Activated CD4-positive, alpha-beta T cell treated with anti-CD3 and anti-CD28 coated beads, Interleukin-2, amount 10 ng/mL, durations not matched to agents 24 days and 14 days (primary cell): ENCODE measurements at regions not wholly inside any gene's neighbourhood (a gene's known extent, or its start where the extent isn't known, plus 50 kb on each side); places are given as distances from the start of the nearest gene placed in this dataset.

Experiments
- DNase-seq: peaks from one replicate; pipeline ENCODE4 v3.0.0; 2022
- H3K27ac Mint-ChIP-seq: one replicate; pipeline ENCODE4 v1.8.0; 2022; ENCODE audit warnings: mild to moderate bottlenecking, mixed read lengths
- H3K27me3 Mint-ChIP-seq: one replicate; pipeline ENCODE4 v1.8.0; 2022; ENCODE audit warnings: mixed read lengths
- H3K36me3 Mint-ChIP-seq: one replicate; pipeline ENCODE4 v1.8.0; 2022; ENCODE audit warnings: low read depth, mild to moderate bottlenecking, mixed read lengths
- H3K4me1 Mint-ChIP-seq: one replicate; pipeline ENCODE4 v1.8.0; 2021; ENCODE audit warnings: mixed read lengths
- H3K4me3 Mint-ChIP-seq: one replicate; pipeline ENCODE4 v1.8.0; 2022; ENCODE audit warnings: mild to moderate bottlenecking, moderate library complexity, mixed read lengths
- H3K9me3 Mint-ChIP-seq: one replicate; pipeline ENCODE4 v1.8.0; 2021; ENCODE audit warnings: mixed read lengths
- intact Hi-C: fragments of 100-400 bp; cut with micrococcal nuclease; formaldehyde crosslinking; loops from one replicate; pipeline ENCODE4 v1.15.1; 2023

DNA sequence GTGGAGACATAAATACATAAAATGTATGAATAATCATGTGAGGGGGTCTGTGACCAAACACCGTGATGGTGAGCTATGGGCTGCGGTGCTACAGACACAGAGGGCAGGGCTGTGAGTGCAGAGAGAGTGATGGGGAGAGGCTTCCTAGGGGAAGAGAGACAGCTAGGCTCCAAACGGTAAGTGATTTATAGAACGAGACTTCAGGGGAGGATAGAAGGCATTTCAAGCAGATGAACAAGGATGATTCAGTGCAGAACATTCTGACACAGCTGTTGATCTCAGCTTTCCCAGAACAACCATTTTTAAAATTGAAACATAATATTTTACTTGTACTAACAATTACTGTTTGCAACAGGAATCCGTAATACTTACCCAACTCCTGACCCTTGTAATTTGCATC is 100.7 kb downstream of the GAS1 start:
- H3K9me3 Mint-ChIP-seq = no peaks in the 10 kb centered on the region
- no peaks in the 10 kb centered on the region for H3K36me3 Mint-ChIP-seq
- no peaks in the 10 kb centered on the region for H3K4me1 Mint-ChIP-seq
- no peak overlapping the region for H3K27ac Mint-ChIP-seq
- no peak for DNase-seq
- H3K4me3 Mint-ChIP-seq = no peak overlapping the region
- intact Hi-C loops = no loop called here
- H3K27me3 Mint-ChIP-seq = no peaks in the 10 kb centered on the region

DNA sequence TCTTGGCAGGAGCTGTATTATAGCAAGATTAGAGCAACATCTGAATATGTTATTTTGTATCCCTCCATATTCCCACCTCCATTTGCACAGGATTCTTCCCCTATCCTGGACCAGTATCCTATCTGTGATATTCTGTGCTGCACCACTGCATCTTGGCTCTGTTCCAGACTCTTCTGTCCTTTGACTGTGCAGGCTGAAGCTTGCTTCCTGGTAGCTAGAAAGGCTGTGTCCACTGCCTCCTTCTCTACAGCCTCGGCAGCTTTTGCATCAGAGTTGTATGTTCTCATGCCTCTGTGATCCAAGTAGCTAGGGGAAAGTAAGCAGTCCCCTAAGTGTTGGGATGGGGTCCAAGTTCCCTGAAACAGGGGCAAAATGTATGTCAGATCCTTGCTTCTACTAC is 104.1 kb downstream of the GAS1 start:
- H3K36me3 Mint-ChIP-seq = no peaks in the 10 kb centered on the region
- no peaks in the 10 kb centered on the region for H3K9me3 Mint-ChIP-seq
- H3K4me1 Mint-ChIP-seq = no peaks in the 10 kb centered on the region
- intact Hi-C loops = no loop called here
- no peak overlapping the region for H3K4me3 Mint-ChIP-seq
- no peak for DNase-seq
- no peak overlapping the region for H3K27ac Mint-ChIP-seq
- no peaks in the 10 kb centered on the region for H3K27me3 Mint-ChIP-seq

DNA sequence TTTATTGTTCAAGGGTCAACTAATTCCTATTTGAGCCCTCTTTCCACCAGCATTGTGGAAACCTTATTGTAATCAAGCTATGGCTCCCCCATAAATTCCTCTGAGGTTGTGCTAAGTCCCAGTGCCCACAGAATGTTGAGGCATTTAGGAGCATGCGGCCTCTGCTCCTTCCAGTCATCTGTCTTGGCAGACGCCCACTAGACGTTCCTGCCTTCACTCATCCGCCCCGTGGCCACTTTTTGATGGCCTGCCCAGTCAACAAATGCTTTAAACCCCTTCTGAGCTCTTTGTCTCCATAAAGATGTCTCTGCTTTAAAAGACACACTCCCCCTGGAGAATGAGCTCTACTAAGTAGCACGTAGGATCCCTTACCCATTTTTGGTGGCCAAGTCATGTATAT is 104.7 kb downstream of the GAS1 start:
- no peaks in the 10 kb centered on the region for H3K36me3 Mint-ChIP-seq

DNA sequence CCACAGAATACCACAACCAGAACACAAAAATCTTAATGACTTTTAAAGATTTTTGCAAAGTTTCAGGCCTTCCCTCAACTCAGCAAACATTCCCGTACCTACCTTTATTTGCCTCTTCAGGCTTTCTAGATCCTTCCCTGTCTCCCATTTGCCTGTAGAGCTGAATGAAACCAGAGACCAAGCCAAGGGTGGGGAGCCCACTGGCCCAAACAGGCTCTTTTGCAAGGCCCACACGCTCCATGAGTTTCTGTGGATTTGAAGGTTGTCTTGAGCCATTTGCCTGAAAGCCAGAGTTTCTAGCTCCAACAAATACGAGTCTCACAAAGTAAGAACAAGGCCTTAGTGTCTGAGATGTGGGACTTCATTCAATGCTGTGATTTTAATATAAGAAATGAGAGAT is 107.8 kb downstream of the GAS1 start:
- Mint-ChIP-seq H3K4me3 (no peak overlapping the region), H3K4me1 (no peaks in the 10 kb centered on the region), H3K9me3 (no peaks in the 10 kb centered on the region), H3K36me3 (no peaks in the 10 kb centered on the region), H3K27me3 (no peaks in the 10 kb centered on the region), H3K27ac (no peak overlapping the region)
- intact Hi-C loops = no loop called here
- no peak for DNase-seq

More for the DNA sequence above, 104.7 kb downstream of the GAS1 start:
- H3K4me3 Mint-ChIP-seq = no peak overlapping the region
- DNase-seq = no peak
- no peak overlapping the region for H3K27ac Mint-ChIP-seq
- no peaks in the 10 kb centered on the region for H3K9me3 Mint-ChIP-seq
- intact Hi-C loops = no loop called here
- no peaks in the 10 kb centered on the region for H3K4me1 Mint-ChIP-seq
- no peaks in the 10 kb centered on the region for H3K27me3 Mint-ChIP-seq

DNA sequence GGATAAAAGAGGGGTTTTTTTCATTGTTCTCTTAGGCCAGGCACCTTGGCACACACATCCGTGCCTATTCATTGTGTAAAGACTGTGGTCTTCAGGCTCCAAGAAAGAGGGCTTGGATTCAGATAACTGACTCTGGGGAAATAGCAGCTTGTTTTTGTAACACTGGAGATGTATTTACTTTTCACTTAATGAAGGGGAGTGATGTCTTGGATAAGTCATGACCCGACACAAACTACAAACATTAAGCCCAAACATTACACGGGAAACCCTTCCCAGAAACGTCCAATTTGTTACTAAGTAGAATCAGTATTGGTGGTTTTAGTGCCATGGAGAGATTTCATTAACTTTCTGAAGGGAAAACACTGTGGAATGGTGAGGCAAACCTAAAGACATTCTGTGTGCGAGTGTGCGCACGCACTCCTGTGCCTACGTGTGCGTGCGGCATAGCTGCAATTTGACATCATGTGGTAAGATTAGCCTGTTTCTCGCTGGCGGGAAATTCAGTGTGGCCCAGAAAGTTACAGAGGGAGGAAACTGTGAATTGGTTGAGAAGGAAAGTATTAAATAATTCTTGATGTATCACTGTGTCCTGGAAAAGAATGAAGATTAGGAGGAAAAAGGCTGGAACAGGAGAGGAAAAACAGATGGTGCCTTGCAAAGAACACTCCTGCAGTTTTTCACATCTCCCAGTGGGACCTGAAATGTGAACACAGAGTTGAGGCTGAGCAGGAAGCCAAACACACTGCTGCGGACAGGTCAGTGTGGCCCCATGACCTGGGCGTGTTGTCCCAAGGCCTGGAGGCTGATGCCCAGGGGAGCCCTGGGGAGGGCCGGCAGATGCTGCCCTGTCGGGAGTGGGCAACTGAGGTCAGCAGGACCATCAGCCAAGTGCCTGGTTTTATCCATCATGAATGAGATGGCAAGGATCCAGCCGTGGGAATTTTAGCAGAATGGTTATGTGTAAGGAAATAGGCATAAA is 108.5 kb downstream of the GAS1 start:
- intact Hi-C loops = no loop called here
- Mint-ChIP-seq H3K27me3 (no peaks in the 10 kb centered on the region), H3K27ac (no peak overlapping the region), H3K4me1 (no peaks in the 10 kb centered on the region), H3K9me3 (no peaks in the 10 kb centered on the region), H3K4me3 (no peak overlapping the region), H3K36me3 (no peaks in the 10 kb centered on the region)
- DNase-seq = no peak

DNA sequence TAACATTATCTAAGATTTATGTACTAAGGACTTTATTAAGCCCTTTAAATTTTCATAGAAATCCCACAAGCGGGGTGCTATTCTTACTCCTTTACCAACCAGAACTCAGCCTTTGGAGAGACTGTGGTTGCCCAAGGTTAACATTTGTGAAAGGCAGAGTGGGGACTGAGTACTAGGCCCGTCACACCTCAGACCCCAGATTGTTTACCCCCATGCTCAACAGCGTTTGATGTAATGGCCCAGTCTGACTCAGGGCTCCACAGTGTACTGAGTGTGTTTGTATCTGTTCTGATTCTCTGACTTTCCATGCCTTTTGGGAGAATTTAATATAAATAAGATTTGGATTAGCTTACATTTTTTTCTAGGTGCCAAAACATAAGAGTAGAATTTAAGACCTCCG is 110.0 kb downstream of the GAS1 start:
- no peak overlapping the region for H3K4me3 Mint-ChIP-seq
- no peaks in the 10 kb centered on the region for H3K36me3 Mint-ChIP-seq
- no peak for DNase-seq
- no peaks in the 10 kb centered on the region for H3K4me1 Mint-ChIP-seq
- H3K9me3 Mint-ChIP-seq = no peaks in the 10 kb centered on the region
- intact Hi-C loops = no loop called here
- no peak overlapping the region for H3K27ac Mint-ChIP-seq
- H3K27me3 Mint-ChIP-seq = no peaks in the 10 kb centered on the region

DNA sequence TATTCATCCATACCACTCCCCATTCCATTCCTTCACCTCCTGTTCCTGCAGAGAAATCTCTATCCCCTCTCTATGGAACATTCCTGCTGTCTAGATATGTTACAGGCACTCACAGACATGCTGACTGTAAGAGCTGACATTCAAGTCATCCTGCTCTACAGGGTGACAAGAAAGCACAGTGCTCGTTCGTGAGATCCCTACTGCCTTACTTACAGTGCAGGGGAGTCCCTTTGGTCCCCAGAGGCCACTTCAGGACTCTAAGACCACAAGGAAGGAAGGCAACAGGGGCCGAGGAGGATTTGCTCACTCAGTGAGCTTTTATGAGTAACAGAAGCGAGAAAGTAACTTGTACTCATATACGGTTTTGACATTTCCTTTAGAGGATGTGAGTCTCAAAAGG is 110.5 kb downstream of the GAS1 start:
- Mint-ChIP-seq H3K27ac (no peak overlapping the region), H3K4me3 (no peak overlapping the region), H3K4me1 (no peaks in the 10 kb centered on the region), H3K27me3 (no peaks in the 10 kb centered on the region), H3K9me3 (no peaks in the 10 kb centered on the region), H3K36me3 (no peaks in the 10 kb centered on the region)
- intact Hi-C loops = no loop called here
- no peak for DNase-seq

DNA sequence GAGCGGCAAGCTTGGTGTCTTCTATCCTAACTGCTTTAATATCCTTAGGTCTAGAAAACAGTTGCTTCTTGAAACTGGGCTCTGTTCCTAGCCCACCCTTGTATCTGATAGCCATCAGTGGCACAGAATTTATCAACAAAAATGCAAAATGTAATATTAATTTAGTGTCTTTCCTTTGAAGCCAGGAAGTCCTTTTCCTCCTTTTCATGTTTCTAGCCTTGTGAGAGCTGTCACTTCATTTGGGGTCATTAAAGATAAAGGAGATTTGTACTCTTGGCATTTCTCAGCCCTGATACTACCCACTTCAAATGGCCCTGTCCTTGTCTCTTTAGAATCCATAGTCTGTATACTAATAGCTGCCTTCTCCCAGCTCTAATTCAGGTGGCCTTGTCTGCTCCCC is 111.0 kb downstream of the GAS1 start:
- Mint-ChIP-seq H3K27ac (no peak overlapping the region), H3K4me3 (no peak overlapping the region), H3K36me3 (no peaks in the 10 kb centered on the region)

DNA sequence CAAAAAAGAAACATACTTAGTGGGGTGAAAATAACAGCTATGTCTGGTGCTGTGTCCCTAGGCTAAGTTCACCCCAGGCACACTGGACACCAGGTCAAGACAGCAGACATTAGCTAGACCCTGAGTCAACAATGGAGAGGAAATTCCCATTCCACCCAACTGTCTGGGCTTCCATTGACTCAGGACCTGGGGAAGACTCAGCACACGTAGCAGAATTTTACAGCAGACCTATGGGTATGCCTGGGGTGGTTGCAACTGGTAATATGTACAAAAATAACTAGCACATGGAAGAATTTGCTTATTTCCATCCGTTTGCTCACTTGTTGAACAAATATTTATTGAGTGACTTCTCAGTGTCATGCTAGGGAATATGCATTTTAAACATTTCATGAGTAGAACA is 117.0 kb downstream of the GAS1 start:
- no peak for DNase-seq
- intact Hi-C loops = no loop called here
- no peaks in the 10 kb centered on the region for H3K27me3 Mint-ChIP-seq
- no peaks in the 10 kb centered on the region for H3K9me3 Mint-ChIP-seq
- no peaks in the 10 kb centered on the region for H3K4me1 Mint-ChIP-seq
- no peaks in the 10 kb centered on the region for H3K36me3 Mint-ChIP-seq
- no peak overlapping the region for H3K4me3 Mint-ChIP-seq
- H3K27ac Mint-ChIP-seq = no peak overlapping the region

More for the DNA sequence above, 111.0 kb downstream of the GAS1 start:
- no peaks in the 10 kb centered on the region for H3K27me3 Mint-ChIP-seq
- no peaks in the 10 kb centered on the region for H3K4me1 Mint-ChIP-seq
- intact Hi-C loops = no loop called here
- H3K9me3 Mint-ChIP-seq = no peaks in the 10 kb centered on the region
- no peak for DNase-seq

DNA sequence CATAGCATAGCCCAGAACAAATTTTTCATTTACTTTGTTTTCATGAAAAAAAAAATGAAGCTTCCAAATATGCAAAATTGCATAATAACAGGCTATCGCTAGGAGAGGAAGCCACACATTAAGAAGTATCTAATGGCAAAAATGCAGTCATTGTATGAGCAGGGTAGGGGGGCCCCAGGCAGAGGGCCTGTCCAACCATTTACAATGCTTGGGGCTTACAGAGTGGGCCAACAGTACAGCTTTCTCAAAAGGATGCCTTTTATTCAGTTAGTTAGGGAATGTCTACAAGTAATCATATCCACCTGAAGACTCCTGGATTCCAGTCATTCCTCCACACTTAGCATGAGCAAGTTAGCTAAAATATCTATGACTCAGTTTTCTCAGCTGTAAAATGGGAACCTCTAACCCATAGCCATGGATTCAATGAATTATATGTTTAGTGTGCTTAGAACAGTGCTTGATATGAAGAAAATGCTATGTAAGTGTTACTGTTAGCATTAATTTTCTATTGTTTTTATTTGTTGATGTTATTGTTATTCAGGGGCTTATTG is 117.7 kb downstream of the GAS1 start:
- no peaks in the 10 kb centered on the region for H3K9me3 Mint-ChIP-seq
- H3K4me3 Mint-ChIP-seq = no peak overlapping the region
- no peaks in the 10 kb centered on the region for H3K4me1 Mint-ChIP-seq
- no peaks in the 10 kb centered on the region for H3K27me3 Mint-ChIP-seq
- no peak for DNase-seq
- H3K36me3 Mint-ChIP-seq = no peaks in the 10 kb centered on the region
- H3K27ac Mint-ChIP-seq = no peak overlapping the region
- intact Hi-C loops = no loop called here

DNA sequence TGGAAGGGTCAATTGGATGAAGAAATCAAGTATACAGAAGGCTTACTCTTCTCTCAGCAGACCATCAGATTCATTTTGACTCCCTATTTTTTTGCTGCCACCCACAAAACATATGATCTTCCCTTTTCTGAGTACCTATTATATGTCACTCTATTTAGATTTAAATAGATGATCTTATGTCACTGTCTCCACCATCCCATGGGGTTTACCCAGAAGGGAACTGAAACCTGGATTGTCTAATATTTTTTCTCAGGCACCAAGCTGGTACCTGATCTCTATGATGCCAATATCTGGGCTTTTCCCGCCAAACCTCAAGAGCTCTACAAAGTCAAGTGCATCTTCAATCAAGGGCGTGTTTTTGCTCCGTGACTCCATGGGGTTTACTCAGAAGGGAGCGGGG is 118.7 kb downstream of the GAS1 start:
- H3K27me3 Mint-ChIP-seq = no peaks in the 10 kb centered on the region
- no peak overlapping the region for H3K27ac Mint-ChIP-seq
- H3K36me3 Mint-ChIP-seq = no peaks in the 10 kb centered on the region
- no peaks in the 10 kb centered on the region for H3K9me3 Mint-ChIP-seq
- H3K4me3 Mint-ChIP-seq = no peak overlapping the region
- no peak for DNase-seq
- H3K4me1 Mint-ChIP-seq = no peaks in the 10 kb centered on the region
- intact Hi-C loops = no loop called here

DNA sequence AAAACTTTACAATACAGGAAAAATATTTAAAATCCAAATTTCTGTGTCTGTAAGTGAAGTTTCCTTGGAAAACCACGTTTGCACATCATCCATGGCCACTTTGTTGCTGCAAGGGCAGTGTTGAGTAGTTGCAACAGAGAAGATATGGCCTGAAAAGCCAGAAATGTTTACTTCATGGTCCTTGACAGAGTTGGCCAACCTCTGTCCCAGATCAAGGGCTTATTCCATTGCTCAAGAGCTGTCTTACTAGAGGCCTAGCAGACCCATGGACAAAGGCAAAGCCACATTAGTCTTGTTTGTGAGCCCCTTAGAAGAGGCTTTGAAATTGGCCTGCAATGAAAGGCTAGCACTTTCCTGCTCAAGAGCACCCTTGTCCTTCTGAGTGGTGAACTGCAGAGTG is 119.4 kb downstream of the GAS1 start:
- H3K4me3 Mint-ChIP-seq = no peak overlapping the region
- no peaks in the 10 kb centered on the region for H3K27me3 Mint-ChIP-seq
- intact Hi-C loops = no loop called here
- H3K4me1 Mint-ChIP-seq = no peaks in the 10 kb centered on the region
- H3K36me3 Mint-ChIP-seq = no peaks in the 10 kb centered on the region
- H3K27ac Mint-ChIP-seq = no peak overlapping the region
- no peak for DNase-seq
- H3K9me3 Mint-ChIP-seq = no peaks in the 10 kb centered on the region

DNA sequence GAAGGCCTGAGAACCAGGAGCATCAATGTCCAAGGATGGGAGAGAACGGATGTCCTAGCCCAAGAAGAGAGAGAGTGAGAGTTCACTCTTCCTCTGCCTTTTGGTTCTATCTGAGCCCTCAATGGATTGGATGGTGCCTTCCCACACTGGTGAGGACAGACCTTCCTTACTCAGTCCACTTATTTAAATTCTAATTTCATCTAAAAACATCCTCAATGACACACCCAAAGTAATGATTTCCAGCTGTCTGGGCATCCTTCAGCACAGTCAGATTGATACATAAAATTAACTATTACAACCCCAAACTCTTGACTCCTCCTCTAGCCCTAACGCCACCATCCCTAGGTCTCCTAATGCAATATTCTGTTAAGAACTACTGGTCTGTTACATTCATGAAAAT is 122.0 kb downstream of the GAS1 start:
- intact Hi-C loops = no loop called here
- Mint-ChIP-seq H3K36me3 (no peaks in the 10 kb centered on the region), H3K4me1 (no peaks in the 10 kb centered on the region), H3K27ac (no peak overlapping the region), H3K4me3 (no peak overlapping the region), H3K27me3 (no peaks in the 10 kb centered on the region), H3K9me3 (no peaks in the 10 kb centered on the region)
- no peak for DNase-seq

DNA sequence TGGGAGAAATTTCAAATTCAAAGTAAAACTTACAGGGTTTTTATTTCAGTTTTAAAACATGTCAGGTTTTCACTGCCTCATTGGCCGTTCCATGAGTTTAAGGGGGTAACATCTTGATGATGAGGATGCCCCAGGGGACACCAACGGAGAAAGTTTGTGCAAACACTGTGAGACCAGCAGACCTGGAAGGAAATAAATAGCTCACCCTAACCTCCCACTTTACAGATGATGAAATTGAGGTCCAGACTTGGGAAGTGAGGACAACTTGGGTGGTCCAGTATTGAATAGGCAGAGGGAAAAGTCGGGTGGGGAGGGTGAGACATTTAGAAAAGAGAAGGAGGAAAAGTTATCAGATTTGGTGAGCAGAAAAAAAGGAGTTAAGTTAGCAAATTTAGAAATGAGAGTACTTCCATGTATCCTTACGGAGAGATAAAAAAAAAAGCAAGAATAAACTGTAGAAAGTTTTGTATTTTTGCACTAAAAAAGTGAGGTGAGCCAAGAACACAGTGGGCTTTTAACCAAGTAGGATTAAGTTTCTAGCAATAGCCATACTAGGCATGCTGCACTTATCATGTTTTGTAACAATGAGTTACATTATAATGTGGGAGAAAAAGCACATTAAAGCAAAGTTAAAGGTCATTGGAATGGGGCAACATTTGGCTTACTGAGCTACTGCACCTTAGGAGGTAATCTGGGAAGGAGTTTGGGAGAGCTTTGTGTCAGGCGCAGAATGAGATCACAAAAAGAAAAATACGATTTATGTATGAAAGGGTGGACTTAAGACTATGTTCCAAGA is 125.1 kb downstream of the GAS1 start:
- no peaks in the 10 kb centered on the region for H3K27me3 Mint-ChIP-seq
- H3K4me3 Mint-ChIP-seq = no peak overlapping the region
- H3K4me1 Mint-ChIP-seq = no peaks in the 10 kb centered on the region
- H3K27ac Mint-ChIP-seq = no peak overlapping the region
- no peaks in the 10 kb centered on the region for H3K36me3 Mint-ChIP-seq
- DNase-seq = no peak
- intact Hi-C loops = no loop called here
- no peaks in the 10 kb centered on the region for H3K9me3 Mint-ChIP-seq
